GM19395 (cell line): ENCODE measurements at regions not wholly inside any gene's neighbourhood (a gene's known extent, or its start where the extent isn't known, plus 50 kb on each side); places are given as distances from the start of the nearest gene placed in this dataset.
"Not testable (repeated sequence)": the region's sequence is repeated elsewhere in the genome, so short reads cannot be mapped to it uniquely, and the experiment has no call there.

Source experiments
- ATAC-seq: cut with Tn5 transposase; IDR thresholded peaks from one replicate; pipeline ENCODE4 v1.9.1; 2021; ENCODE audit warnings: mild to moderate bottlenecking, moderate library complexity; ENCODE audit not compliant: unreplicated experiment

- no peak for ATAC-seq
Observed at GRCh38 chr13:87444135-87444534, 227.0 kb upstream of the SLITRK5 start.

DNA sequence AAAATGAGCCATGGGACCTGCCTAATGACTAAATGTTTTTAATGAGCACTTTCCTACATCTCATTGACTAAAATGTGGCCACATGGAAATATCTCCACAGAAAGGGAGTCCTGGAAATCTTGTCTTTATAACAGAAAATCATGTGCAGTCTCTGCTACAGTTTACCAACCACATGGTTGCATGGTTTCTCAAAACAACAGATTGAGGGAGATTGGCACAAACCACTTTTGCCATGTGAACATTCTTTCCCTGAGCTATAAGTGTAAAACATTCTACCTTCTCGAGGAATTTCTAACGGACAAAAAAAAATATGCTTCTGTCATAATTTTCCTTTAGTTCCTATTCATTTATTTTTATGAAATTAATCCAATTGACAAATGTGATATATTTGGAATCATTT lies 218.9 kb upstream of the SLITRK5 start:
- ATAC-seq, result no peak

DNA sequence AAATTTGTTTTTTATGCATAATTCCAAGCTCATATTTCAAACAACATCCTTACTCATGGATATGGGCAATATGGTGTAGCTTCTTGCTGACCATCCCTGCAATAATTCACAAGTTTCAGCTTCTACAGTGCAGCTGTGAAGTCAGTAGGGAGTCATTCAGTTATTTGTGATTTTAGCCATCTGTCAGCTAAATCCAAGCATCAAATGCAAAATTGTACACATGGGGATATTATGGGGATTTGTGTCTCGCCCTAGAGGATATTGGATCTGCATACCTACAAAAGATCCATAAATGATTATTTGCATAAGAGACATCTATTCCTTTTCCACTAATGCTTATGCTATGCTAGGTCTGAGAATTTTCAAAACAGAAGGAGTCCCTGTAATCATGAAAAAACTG lies 217.9 kb upstream of the SLITRK5 start:
- ATAC-seq, result no peak

DNA sequence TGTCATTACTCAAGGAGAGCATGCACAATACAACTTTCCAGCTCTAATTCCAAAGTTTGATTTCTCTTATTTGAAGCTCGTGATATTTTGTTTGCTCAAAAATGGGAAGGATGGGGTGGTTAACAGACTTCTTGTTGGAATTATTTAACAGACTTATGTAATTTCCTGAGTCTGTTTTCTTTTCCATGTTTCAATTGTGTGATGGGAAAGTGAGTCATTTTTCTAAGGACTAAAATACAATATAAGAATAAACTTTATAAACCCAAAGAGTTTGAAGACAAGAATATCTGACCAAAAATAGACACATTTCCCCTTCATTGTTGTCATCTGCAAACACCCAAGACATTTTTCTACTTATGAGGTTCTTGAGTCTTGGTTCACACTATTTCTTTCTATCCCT lies 211.8 kb upstream of the SLITRK5 start:
- no peak for ATAC-seq

- ATAC-seq, result no peak
Observed at GRCh38 chr13:87497426-87497825, 173.7 kb upstream of the SLITRK5 start.

DNA sequence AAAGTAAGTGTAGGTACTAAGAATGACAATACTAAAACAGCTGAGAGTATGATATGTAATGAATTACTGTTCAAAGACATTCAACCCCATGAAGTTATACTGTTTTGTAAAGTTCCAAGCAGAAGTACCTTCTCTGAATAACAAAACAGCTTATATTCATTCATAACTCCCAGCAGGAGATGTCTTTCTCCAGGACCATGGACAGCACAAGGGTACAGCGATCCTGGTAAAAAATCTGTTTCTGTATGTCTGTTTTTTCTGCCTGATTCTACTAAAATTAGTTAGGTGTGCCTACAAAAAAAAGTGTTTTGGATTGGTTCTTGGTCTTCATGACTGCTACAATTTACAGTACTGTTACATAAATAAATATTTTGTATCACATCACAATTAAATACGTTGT lies 172.5 kb upstream of the SLITRK5 start:
- no peak for ATAC-seq

- no peak for ATAC-seq
Observed at GRCh38 chr13:87524775-87525174, 146.4 kb upstream of the SLITRK5 start.

DNA sequence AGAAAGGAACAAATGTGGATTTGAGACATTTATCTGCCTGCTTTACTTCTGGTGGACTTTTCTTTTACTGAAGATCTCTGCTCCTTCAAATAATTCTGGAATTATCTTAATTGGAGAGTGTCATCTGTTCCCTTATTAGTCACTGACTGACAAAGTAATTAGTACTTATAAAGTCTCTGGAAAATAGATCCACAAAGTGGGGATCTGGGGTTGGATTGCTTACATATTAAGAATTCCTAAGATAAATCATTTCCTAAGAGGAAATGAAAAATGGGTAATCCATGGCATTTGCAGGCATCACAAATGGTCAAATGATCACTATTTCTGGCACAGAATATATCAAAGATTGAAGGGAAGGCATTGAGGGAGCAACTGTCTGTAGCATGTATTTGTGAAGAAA lies 137.4 kb upstream of the SLITRK5 start:
- ATAC-seq, result no peak

- no peak for ATAC-seq
Observed at GRCh38 chr13:87535911-87536310, 135.3 kb upstream of the SLITRK5 start.

DNA sequence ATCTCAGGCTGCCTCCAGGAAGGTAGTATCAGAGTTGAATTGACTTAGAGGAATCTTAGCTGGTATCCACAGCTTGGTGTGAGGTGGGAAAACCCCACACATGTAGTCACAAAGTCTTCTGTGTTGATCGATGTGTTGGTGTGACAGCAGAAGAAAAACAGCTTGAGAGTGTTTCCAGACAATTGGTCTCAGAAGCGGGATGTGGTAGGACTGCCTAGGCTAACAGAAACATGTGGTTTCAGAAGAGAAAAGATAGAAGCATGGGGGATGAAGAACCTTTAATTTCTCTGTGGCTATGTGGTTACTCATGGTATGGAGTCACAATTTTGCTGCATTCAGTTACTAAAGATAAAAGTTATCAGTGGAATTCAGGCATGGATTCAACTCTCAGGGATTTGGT lies 134.7 kb upstream of the SLITRK5 start:
- peak; percentile 38 for ATAC-seq

DNA sequence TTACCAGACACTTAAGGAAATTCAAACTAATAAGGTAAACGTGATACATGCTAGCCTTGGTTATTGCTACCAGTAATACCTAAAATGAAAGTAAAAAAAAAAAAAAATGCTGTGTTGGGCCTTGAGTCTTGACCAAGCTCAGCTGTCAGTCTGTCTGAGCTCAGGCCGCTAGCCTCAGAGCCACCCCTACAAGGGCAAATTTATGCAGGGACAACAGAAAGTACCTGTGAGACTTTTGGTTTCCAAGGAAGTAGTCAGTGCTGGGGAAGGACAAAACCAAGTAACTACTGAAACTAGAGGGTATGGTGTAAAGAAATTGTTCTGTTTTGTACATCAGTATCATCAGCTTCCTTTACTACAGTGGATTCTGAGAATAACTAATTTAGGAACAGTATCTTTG lies 134.3 kb upstream of the SLITRK5 start:
- peak; percentile 69 for ATAC-seq

- no peak for ATAC-seq
Observed at GRCh38 chr13:87537951-87538350, 133.2 kb upstream of the SLITRK5 start.

DNA sequence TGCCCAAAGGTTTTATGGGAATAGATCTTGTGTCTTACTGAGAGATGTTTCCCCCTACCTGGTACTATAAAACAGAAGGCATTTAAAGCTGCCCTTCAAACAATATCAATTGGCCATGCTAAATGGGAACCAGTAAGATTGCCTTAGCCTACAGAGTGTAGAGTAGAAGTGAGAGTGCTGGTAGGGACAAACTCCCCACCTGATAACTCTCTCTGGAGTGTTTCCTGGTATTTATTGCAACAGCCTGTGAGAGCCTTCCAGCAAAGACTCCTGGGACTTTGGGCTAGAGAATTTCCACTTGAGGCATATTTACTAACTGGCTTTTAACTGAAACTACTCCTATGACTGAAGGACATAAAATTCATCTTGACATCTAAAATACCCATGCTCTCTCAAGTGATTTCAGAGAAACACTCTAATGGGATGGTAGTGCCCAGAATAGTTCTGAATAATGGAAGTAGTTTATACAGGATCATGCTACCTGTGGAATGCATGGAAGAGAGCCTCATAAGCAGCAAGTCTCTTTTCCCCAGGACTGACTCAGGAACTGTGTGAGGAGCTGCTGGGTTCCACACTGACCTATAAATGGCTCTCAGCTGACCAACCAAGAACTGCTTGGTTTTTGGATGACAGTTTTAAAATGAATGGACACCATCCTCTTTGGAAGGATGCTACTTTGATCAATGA lies 132.7 kb upstream of the SLITRK5 start:
- ATAC-seq, result no peak

GRCh38 chr13:87553142-87553541 lies 118.0 kb upstream of the SLITRK5 start:
- no peak for ATAC-seq

DNA sequence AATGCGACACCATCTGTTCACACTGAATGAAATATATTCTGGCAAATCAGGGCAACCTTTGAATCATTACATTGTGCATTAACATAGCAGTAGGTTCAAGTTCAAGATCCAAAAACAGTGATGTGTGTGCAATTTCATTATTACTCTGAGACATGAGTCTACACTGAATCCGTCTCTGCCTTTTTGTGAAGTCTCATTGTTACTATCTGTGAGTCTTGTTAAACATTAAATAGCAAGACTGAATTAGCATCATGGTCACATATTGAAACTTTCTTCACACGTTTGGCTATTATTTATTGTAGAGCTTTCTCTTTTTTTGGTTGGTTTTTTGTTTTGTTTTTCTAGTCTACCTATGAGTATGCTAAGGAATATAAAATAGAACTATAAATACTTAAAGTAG lies 117.1 kb upstream of the SLITRK5 start:
- ATAC-seq, result no peak

GRCh38 chr13:87557788-87558187 lies 113.4 kb upstream of the SLITRK5 start:
- ATAC-seq, result no peak

- not testable (repeated sequence) for ATAC-seq
Observed at GRCh38 chr13:87561580-87561979, 109.6 kb upstream of the SLITRK5 start.

DNA sequence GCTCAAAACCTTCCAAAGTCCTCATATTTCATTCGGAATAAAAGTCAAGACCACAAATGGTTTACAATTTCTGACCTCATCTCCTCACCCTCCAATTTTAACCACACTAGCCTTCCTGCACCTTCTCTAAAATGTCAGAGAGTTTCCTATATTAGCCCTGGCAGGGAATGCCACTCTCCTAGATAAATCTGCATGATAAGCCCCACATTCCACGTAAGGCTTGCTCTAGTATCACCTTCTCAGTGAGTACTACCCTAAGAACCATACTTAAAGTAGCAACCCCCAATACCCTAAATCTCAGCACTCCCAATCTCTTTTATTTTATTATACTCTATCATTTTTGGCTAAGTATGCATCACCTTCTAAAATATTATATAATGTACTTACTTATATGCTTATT lies 100.5 kb upstream of the SLITRK5 start:
- no peak for ATAC-seq

GRCh38 chr13:87582399-87582798 lies 88.8 kb upstream of the SLITRK5 start:
- no peak for ATAC-seq

GRCh38 chr13:87590518-87590917 lies 80.7 kb upstream of the SLITRK5 start:
- ATAC-seq, result no peak

DNA sequence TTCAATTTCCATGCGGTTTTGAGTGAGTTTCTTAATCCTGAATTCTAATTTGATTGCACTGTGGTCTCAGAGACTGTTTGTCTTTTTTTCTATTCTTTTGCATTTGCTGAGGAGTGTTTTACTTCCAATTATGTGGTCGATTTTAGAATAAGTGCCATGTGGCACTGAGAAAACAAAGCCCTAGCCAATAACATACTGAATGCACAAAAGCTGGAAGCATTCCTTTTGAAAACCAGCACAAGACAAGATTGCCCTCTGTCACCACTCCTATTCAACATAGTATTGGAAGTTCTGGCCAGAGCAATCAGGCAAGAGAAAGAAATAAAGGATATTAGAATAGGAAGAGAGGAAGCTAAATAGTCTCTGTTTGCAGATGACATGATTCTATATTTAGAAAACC lies 66.7 kb upstream of the SLITRK5 start:
- not testable (repeated sequence) for ATAC-seq

DNA sequence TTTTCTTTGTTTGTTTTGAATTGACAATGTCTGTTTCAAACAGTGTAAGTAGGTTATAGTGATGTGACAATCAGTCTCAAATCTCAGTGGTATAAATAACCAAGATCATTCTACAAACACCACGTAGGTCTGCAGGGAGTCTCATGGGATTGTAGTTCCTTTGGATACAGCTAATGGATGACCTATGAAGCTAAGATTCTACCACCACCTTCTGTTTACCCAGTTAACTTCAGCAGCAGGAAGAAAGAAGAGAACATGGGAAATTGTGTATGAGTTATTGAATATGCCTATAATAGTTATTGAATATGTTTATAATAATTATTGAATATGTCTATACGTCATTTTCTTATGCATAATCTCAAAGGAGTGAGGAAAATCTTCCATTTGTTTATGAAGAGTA lies 63.9 kb upstream of the SLITRK5 start:
- ATAC-seq, result no peak

DNA sequence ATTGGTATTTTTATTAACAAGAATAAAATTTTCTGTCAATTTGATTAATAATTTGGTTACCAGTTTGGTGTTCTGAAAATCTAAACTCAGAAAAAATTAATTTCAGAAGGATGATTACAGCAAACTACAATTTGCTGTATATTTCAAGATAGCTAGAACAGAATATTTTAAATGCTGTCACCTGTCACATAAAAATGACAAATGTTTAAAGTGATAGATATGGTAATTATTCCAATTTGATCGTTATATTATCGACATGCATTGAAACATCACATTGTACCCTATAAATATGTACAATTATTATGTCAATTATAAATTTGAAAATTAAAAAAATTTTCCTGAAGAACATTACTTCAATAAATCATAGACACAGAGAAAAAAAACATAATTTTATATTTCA lies 56.9 kb upstream of the SLITRK5 start:
- ATAC-seq, result no peak
